K562 (cell line): ENCODE measurements at regions not wholly inside any gene's neighbourhood (a gene's known extent, or its start where the extent isn't known, plus 50 kb on each side); places are given as distances from the start of the nearest gene placed in this dataset.

ENCODE experiments used
- MEF2A ChIP-seq: IDR thresholded peaks from 2 replicates; pipeline ENCODE4 v1.6.1; 2011; ENCODE audit warnings: low read depth, mild to moderate bottlenecking, low read length, moderate library complexity; ENCODE audit not compliant: control insufficient read depth
- ZNF766 ChIP-seq: fragments of 200-800 bp; sonication (Bioruptor generic); conservative IDR thresholded peaks from 2 replicates; pipeline ENCODE4 v1.6.1; 2016; ENCODE audit warnings: missing genetic modification characterization, missing compliant biosample characterization
- TF ChIP-seq, protein P1 (sequence below), 3 experiments: IDR thresholded peaks in 2 of 3; conservative IDR thresholded peaks in 1 of 3; 2 replicates each; pipeline ENCODE4 v1.5.1; 2011 to 2012; ENCODE audit warnings: low read length in 3 of 3, mild to moderate bottlenecking in 3 of 3, control low read depth in 2 of 3, improper control_type of control experiment in 1 of 3, inconsistent platforms in 1 of 3, low read depth in 1 of 3, mixed read lengths in 1 of 3, moderate library complexity in 1 of 3; ENCODE audit not compliant: insufficient read depth in 2 of 3

- no peak for TF ChIP-seq ZNF766 (CRISPR knock-in tag)
- TF ChIP-seq MEF2A: no peak
- TF ChIP-seq, protein P1, sequence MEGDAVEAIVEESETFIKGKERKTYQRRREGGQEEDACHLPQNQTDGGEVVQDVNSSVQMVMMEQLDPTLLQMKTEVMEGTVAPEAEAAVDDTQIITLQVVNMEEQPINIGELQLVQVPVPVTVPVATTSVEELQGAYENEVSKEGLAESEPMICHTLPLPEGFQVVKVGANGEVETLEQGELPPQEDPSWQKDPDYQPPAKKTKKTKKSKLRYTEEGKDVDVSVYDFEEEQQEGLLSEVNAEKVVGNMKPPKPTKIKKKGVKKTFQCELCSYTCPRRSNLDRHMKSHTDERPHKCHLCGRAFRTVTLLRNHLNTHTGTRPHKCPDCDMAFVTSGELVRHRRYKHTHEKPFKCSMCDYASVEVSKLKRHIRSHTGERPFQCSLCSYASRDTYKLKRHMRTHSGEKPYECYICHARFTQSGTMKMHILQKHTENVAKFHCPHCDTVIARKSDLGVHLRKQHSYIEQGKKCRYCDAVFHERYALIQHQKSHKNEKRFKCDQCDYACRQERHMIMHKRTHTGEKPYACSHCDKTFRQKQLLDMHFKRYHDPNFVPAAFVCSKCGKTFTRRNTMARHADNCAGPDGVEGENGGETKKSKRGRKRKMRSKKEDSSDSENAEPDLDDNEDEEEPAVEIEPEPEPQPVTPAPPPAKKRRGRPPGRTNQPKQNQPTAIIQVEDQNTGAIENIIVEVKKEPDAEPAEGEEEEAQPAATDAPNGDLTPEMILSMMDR (IDR thresholded peaks at IDR 0.05 in 2 of 3, conservative IDR thresholded peaks at IDR 0.05 in 1 of 3; ENCODE audit: insufficient read depth in 2 of 3, low read depth in 1 of 3, low read length in 3 of 3): no peak
These were observed 356.6 kb upstream of the XYLT1 start for GRCh38 chr16:17827313-17827712.
